Body of pancreas (tissue), 4 donors: ENCODE measurements at regions not wholly inside any gene's neighbourhood (a gene's known extent, or its start where the extent isn't known, plus 50 kb on each side); places are given as distances from the start of the nearest gene placed in this dataset.

Experiments
- POLR2A ChIP-seq, 3 donors: fragments of 450-650 bp; IDR thresholded peaks; one replicate each; pipeline ENCODE4 v1.6.1; 2016; ENCODE audit warnings: antibody characterized with exemption in 3 of 3, mild to moderate bottlenecking in 2 of 3
- TF ChIP-seq, protein P1 (sequence below), 7 experiments: fragments of 450-650 bp in 4 of 7; fragments of 200-600 bp in 3 of 7; sonication (generic) in 3 of 7; IDR thresholded peaks; one replicate each; pipeline ENCODE4 v1.5.1; 2016 to 2019; ENCODE audit warnings: antibody characterized with exemption in 7 of 7

DNA sequence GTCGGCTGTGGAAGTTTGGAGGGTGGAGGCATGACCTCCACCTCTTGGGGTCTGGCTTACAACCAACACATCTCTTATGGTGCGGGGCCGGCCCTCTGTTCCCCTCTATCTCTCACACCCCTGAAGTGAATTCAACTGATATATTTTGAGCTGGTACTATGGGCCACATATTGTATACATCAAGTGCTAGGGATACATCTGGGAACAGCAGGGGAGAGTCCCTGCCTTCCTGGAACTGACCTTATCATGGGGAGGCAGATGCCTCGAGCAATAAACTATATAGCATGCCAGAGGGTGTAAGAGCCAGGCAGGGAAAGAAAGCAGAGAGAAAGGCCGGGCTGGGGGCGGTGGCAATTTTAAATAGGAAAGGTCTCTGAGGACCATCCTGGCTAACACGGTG lies 60.4 kb upstream of the TRPM1 start:
- TF ChIP-seq, protein P1, sequence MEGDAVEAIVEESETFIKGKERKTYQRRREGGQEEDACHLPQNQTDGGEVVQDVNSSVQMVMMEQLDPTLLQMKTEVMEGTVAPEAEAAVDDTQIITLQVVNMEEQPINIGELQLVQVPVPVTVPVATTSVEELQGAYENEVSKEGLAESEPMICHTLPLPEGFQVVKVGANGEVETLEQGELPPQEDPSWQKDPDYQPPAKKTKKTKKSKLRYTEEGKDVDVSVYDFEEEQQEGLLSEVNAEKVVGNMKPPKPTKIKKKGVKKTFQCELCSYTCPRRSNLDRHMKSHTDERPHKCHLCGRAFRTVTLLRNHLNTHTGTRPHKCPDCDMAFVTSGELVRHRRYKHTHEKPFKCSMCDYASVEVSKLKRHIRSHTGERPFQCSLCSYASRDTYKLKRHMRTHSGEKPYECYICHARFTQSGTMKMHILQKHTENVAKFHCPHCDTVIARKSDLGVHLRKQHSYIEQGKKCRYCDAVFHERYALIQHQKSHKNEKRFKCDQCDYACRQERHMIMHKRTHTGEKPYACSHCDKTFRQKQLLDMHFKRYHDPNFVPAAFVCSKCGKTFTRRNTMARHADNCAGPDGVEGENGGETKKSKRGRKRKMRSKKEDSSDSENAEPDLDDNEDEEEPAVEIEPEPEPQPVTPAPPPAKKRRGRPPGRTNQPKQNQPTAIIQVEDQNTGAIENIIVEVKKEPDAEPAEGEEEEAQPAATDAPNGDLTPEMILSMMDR (IDR thresholded peaks at IDR 0.05) = no peak
- no peak for TF ChIP-seq POLR2A (IDR thresholded peaks at IDR 0.05)
